Esophagus muscularis mucosa (tissue), 3 donors: ENCODE measurements at regions not wholly inside any gene's neighbourhood (a gene's known extent, or its start where the extent isn't known, plus 50 kb on each side); places are given as distances from the start of the nearest gene placed in this dataset.

ENCODE experiments used
- CTCF ChIP-seq, 3 experiments: fragments of 200-600 bp in 2 of 3; fragments of 450-650 bp in 1 of 3; sonication (generic) in 2 of 3; IDR thresholded peaks; one replicate each; pipeline ENCODE4 v1.5.1; 2017 to 2019; ENCODE audit warnings: antibody characterized with exemption in 3 of 3, mild to moderate bottlenecking in 2 of 3, moderate library complexity in 1 of 3
- POLR2A ChIP-seq: fragments of 450-650 bp; IDR thresholded peaks from one replicate; pipeline ENCODE4 v1.6.1; 2017; ENCODE audit warnings: antibody characterized with exemption, moderate library complexity, mild to moderate bottlenecking, low read depth

- no peak for TF ChIP-seq CTCF (IDR thresholded peaks at IDR 0.05)
- no peak for TF ChIP-seq POLR2A
Observed at GRCh38 chr5:174182111-174182510, 136.6 kb downstream of the NSG2 start.
